Spleen (tissue), 11 donors: ENCODE measurements at regions not wholly inside any gene's neighbourhood (a gene's known extent, or its start where the extent isn't known, plus 50 kb on each side); places are given as distances from the start of the nearest gene placed in this dataset.
A peak's percentile ranks its signal among the peaks of the same experiment; 100 is the strongest.

Experiments used
- DNase-seq: peaks from one replicate; pipeline ENCODE4 v3.0.0-alpha.2; 2020
- H3K27ac ChIP-seq, 8 donors: fragments of 200-600 bp; sonication (generic) in 7 of 8; 1 replicate in 4 of 8; 2 replicates in 4 of 8; pipeline versions ENCODE4 v1.5.0 to v1.8.0; 2016 to 2021; ENCODE audit warnings: inconsistent platforms in 4 of 8, mild to moderate bottlenecking in 4 of 8, moderate library complexity in 1 of 8
- H3K27me3 ChIP-seq, 7 donors: fragments of 200-600 bp; sonication (generic) in 6 of 7; replicated peaks in 1 of 7; 1 replicate in 4 of 7; 2 replicates in 3 of 7; pipeline versions ENCODE4 v1.5.0 to v1.8.0; 2016 to 2021; ENCODE audit warnings: inconsistent platforms in 3 of 7, mild to moderate bottlenecking in 1 of 7
- H3K36me3 ChIP-seq, 6 donors: fragments of 200-600 bp; sonication (generic) in 5 of 6; 1 replicate in 4 of 6; 2 replicates in 2 of 6; pipeline versions ENCODE4 v1.5.0 to v1.8.0; 2016 to 2021; ENCODE audit warnings: inconsistent platforms in 2 of 6
- H3K4me1 ChIP-seq, 6 donors: fragments of 200-600 bp; sonication (generic) in 5 of 6; 1 replicate in 3 of 6; 2 replicates in 3 of 6; pipeline versions ENCODE4 v1.5.0 to v1.8.0; 2016 to 2021; ENCODE audit warnings: inconsistent platforms in 3 of 6
- H3K4me3 ChIP-seq, 8 donors: fragments of 200-600 bp; sonication (generic) in 7 of 8; 1 replicate in 4 of 8; 2 replicates in 4 of 8; pipeline versions ENCODE4 v1.5.0 to v1.8.0; 2016 to 2021; ENCODE audit warnings: inconsistent platforms in 4 of 8, mild to moderate bottlenecking in 4 of 8, moderate library complexity in 2 of 8
- H3K9me3 ChIP-seq, 8 donors: fragments of 200-600 bp; sonication (generic) in 7 of 8; 1 replicate in 4 of 8; 2 replicates in 4 of 8; pipeline versions ENCODE4 v1.5.0 to v1.8.0; 2016 to 2021; ENCODE audit warnings: inconsistent platforms in 4 of 8
- CTCF ChIP-seq, 11 experiments: fragments of 200-600 bp in 7 of 11; fragments of 450-650 bp in 4 of 11; sonication (generic) in 4 of 11; IDR thresholded peaks in 8 of 11; conservative IDR thresholded peaks in 3 of 11; 1 replicate in 7 of 11; 2 replicates in 4 of 11; pipeline versions ENCODE4 v1.4.0 to v1.8.0; 2016 to 2021; ENCODE audit warnings: antibody characterized with exemption in 11 of 11, inconsistent platforms in 4 of 11, mild to moderate bottlenecking in 1 of 11
- POLR2A ChIP-seq, 3 donors: fragments of 450-650 bp; IDR thresholded peaks; one replicate each; pipeline ENCODE4 v1.5.1; 2017; ENCODE audit warnings: antibody characterized with exemption in 3 of 3, mild to moderate bottlenecking in 1 of 3
- POLR2AphosphoS5 ChIP-seq, 3 donors: sonication (generic); formaldehyde crosslinking; IDR thresholded peaks; one replicate each; pipeline ENCODE4 v1.5.1; 2017; ENCODE audit warnings: antibody characterized with exemption in 3 of 3
- WGBS, 5 donors: extraction: QIAGEN DNeasy Blood & Tissue Kit in 3 of 5; methylation state at CpG; one replicate each; pipeline versions ENCODE4 v1.1.5 to v1.1.7; 2013 to 2018; 5-methylcytosine and 5-hydroxymethylcytosine counted together
- intact Hi-C: fragments of 100-400 bp; cut with DNase I; formaldehyde crosslinking; loops from one replicate; pipeline ENCODE4 v1.15.0; 2023; ENCODE audit warnings: low total_unique reads
- donor health status: healthy with polysubstance abuse.
- donor health status: DM: no; HTN: no; CAD: no; lungs with moderate emphysema.
- donor health status: DM: no; HTN: no; CAD: no.
- donor health status: Bipolar disorder and iron deficiency.
- donor health status: healthy.
- donor health status: DM: no; HTN: no; CAD: no.
- donor health status: DM: yes; HTN: yes; CAD: no.

GRCh38 chr5:87051502-87052113, 216.1 kb upstream of the RASA1 start:
- Histone ChIP-seq H3K36me3 (no peaks in the 10 kb centered on the region), H3K27ac (no peak overlapping the region), H3K4me1 (no peaks in the 10 kb centered on the region), H3K27me3 (no peaks in the 10 kb centered on the region), H3K4me3 (no peak overlapping the region), H3K9me3 (peaks cover 0 to 25% (median 22%) of the 10 kb centered on the region in 8 donors)
- 27 to 52% (median 47%) methylated on average over 3 of the region's 3 CpGs for WGBS, 5 donors
- no peak for DNase-seq
- intact Hi-C loops = no loop called here
- TF ChIP-seq POLR2AphosphoS5 (IDR thresholded peaks at IDR 0.05) (no peak), POLR2A (IDR thresholded peaks at IDR 0.05) (no peak), CTCF (IDR thresholded peaks at IDR 0.05 in 8 of 11, conservative IDR thresholded peaks at IDR 0.05 in 3 of 11) (no peak)

GRCh38 chr5:87053146-87053545, 214.5 kb upstream of the RASA1 start:
- H3K4me3 ChIP-seq = no peak overlapping the region
- 42 to 66% (median 56%) methylated on average over 2 of the region's 2 CpGs for WGBS, 5 donors
- H3K27me3 ChIP-seq = no peaks in the 10 kb centered on the region
- DNase-seq = no peak
- H3K4me1 ChIP-seq = no peaks in the 10 kb centered on the region
- no peaks in the 10 kb centered on the region for H3K36me3 ChIP-seq
- H3K27ac ChIP-seq = no peak overlapping the region
- TF ChIP-seq POLR2A (IDR thresholded peaks at IDR 0.05) (no peak), CTCF (IDR thresholded peaks at IDR 0.05 in 8 of 11, conservative IDR thresholded peaks at IDR 0.05 in 3 of 11) (no peak), POLR2AphosphoS5 (IDR thresholded peaks at IDR 0.05) (no peak)
- H3K9me3 ChIP-seq = peaks cover 0 to 24% (median 20%) of the 10 kb centered on the region in 8 donors
- intact Hi-C loops = no loop called here

GRCh38 chr5:87054821-87055220, 212.9 kb upstream of the RASA1 start:
- no peak for DNase-seq
- no peaks in the 10 kb centered on the region for H3K27me3 ChIP-seq
- H3K4me3 ChIP-seq = no peak overlapping the region
- H3K9me3 ChIP-seq = peaks cover 0 to 7% (median 4%) of the 10 kb centered on the region in 8 donors
- H3K36me3 ChIP-seq = no peaks in the 10 kb centered on the region
- H3K27ac ChIP-seq = peak overlapping the region in 1 of 8 donors; percentile 9
- no peaks in the 10 kb centered on the region for H3K4me1 ChIP-seq
- intact Hi-C loops = no loop called here
- no peak for TF ChIP-seq POLR2A (IDR thresholded peaks at IDR 0.05)
- no peak for TF ChIP-seq CTCF (IDR thresholded peaks at IDR 0.05 in 8 of 11, conservative IDR thresholded peaks at IDR 0.05 in 3 of 11)
- TF ChIP-seq POLR2AphosphoS5 (IDR thresholded peaks at IDR 0.05) = no peak

- WGBS, 5 donors = 94 to 100% (median 100%) methylated on average over 1 of the region's 1 CpG
- TF ChIP-seq POLR2AphosphoS5 (IDR thresholded peaks at IDR 0.05) (no peak), CTCF (IDR thresholded peaks at IDR 0.05 in 8 of 11, conservative IDR thresholded peaks at IDR 0.05 in 3 of 11) (no peak)
- H3K27ac ChIP-seq = no peak overlapping the region
- H3K4me3 ChIP-seq = no peak overlapping the region
- H3K4me1 ChIP-seq = no peaks in the 10 kb centered on the region
- no peak for DNase-seq
- no peaks in the 10 kb centered on the region for H3K27me3 ChIP-seq
- intact Hi-C loops = no loop called here
- H3K9me3 ChIP-seq = peaks cover 0 to 17% (median 12%) of the 10 kb centered on the region in 8 donors
- no peaks in the 10 kb centered on the region for H3K36me3 ChIP-seq
These were observed 206.6 kb upstream of the RASA1 start for GRCh38 chr5:87061046-87061445.
